ENCODE measurements at regions not wholly inside any gene's neighbourhood (a gene's known extent, or its start where the extent isn't known, plus 50 kb on each side); places are given as distances from the start of the nearest gene placed in this dataset.
"Not testable (repeated sequence)": the region's sequence is repeated elsewhere in the genome, so short reads cannot be mapped to it uniquely, and the experiment has no call there.

DNA sequence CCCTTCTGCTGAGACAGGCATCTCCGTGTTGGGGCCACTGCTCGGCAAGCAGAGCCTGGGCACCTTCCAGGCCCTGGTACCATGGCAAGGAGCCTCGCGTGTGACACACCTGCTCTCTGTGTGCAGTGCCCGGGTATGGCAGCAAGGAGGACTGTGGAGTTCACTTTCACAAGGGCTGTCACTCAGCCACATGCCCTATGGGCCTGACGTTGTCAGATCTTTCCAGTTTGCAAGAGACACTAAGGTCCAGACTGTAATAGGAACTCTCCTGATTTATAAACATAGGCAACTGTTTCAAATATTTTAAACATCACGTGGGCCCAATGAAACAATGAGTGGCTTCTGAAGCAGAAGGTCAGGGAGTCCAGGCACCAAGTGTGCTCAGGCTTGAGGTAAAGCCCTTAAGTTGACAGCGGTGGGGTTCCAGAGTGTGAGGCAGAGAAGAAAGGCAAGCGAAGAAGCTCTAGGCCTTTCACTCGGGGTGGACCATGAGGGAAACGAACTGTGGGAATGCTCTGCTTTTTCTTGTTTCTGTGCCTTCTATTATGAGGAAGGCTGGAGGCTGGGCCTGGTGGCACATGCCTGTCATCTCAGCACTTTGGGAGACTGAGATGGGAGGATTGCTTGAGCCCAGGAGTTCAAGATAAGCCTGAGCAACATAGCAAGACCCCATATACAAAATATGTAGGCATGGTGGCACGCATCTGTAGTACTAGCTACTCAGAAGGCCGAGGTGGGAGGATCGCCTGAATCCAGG is 108.6 kb upstream of the TRIM2 start:
- TF ChIP-seq, protein P1, sequence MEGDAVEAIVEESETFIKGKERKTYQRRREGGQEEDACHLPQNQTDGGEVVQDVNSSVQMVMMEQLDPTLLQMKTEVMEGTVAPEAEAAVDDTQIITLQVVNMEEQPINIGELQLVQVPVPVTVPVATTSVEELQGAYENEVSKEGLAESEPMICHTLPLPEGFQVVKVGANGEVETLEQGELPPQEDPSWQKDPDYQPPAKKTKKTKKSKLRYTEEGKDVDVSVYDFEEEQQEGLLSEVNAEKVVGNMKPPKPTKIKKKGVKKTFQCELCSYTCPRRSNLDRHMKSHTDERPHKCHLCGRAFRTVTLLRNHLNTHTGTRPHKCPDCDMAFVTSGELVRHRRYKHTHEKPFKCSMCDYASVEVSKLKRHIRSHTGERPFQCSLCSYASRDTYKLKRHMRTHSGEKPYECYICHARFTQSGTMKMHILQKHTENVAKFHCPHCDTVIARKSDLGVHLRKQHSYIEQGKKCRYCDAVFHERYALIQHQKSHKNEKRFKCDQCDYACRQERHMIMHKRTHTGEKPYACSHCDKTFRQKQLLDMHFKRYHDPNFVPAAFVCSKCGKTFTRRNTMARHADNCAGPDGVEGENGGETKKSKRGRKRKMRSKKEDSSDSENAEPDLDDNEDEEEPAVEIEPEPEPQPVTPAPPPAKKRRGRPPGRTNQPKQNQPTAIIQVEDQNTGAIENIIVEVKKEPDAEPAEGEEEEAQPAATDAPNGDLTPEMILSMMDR (IDR thresholded peaks at IDR 0.05), result no peak
- H3K4me1 ChIP-seq (ENCODE audit: control insufficient read depth in 1 of 2, insufficient read depth in 1 of 2, low read depth in 1 of 2, low read length in 1 of 2), result no peaks in the 10 kb centered on the region
- no peak overlapping the region for H3K4me3 ChIP-seq (ENCODE audit: low read depth in 1 of 2, low read length in 1 of 2)

DNA sequence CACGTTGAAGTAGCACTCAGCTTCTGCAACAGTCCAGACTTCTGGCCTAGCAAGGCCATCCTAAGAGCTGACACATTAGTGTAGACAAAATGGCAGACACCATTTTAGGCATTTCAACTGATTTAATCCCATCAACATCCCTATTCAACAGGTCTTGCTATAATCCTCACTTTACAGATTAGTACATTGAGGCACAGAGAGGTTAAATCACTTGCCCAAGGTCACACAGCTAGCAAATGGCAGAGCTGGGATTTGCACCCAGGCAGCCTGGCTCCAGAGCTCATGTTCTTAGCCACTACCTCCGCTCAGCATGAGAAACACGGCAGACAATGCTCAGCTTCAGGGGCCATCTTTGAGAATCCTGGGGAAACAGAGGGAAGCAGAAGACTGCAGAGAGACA is 107.9 kb upstream of the TRIM2 start:
- Histone ChIP-seq H3K36me3 (no peaks in the 10 kb centered on the region), H3K27ac (no peak overlapping the region), H3K27me3 (no peaks in the 10 kb centered on the region), H3K9me3 (no peaks in the 10 kb centered on the region), H3K4me3 (ENCODE audit: low read depth in 1 of 2, low read length in 1 of 2) (no peak overlapping the region), H3K4me1 (ENCODE audit: control insufficient read depth in 1 of 2, insufficient read depth in 1 of 2, low read depth in 1 of 2, low read length in 1 of 2) (no peaks in the 10 kb centered on the region)
- TF ChIP-seq, protein P1 (IDR thresholded peaks at IDR 0.05), result no peak

More for the DNA sequence above, 108.6 kb upstream of the TRIM2 start:
- Histone ChIP-seq H3K27me3 (no peaks in the 10 kb centered on the region), H3K27ac (no peak overlapping the region), H3K9me3 (no peaks in the 10 kb centered on the region), H3K36me3 (no peaks in the 10 kb centered on the region)

DNA sequence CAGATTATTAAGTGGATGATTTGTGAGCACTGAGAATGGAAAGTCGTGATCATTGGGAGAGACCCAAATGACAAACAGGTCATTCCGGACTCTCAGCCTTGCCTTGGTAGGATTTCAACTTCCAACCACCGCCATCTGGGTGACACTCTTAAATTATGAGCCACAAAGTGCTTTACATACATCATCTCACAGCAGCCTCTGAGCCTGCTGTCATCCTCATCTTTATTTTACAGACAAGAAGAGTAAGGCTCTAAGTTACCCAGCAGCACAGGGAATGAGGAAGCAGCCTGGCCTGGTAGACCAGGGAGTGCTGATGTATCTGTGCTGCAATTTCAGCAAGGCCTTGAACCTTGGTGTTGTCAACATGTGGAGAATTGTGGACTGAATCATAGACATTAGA is 105.8 kb upstream of the TRIM2 start:
- no peak overlapping the region for H3K27ac ChIP-seq
- TF ChIP-seq, protein P1 (IDR thresholded peaks at IDR 0.05), result no peak
- no peaks in the 10 kb centered on the region for H3K4me1 ChIP-seq (ENCODE audit: control insufficient read depth in 1 of 2, insufficient read depth in 1 of 2, low read depth in 1 of 2, low read length in 1 of 2)
- no peaks in the 10 kb centered on the region for H3K9me3 ChIP-seq
- no peaks in the 10 kb centered on the region for H3K36me3 ChIP-seq
- peaks cover 8% of the 10 kb centered on the region for H3K27me3 ChIP-seq
- H3K4me3 ChIP-seq (ENCODE audit: low read depth in 1 of 2, low read length in 1 of 2), result no peak overlapping the region

DNA sequence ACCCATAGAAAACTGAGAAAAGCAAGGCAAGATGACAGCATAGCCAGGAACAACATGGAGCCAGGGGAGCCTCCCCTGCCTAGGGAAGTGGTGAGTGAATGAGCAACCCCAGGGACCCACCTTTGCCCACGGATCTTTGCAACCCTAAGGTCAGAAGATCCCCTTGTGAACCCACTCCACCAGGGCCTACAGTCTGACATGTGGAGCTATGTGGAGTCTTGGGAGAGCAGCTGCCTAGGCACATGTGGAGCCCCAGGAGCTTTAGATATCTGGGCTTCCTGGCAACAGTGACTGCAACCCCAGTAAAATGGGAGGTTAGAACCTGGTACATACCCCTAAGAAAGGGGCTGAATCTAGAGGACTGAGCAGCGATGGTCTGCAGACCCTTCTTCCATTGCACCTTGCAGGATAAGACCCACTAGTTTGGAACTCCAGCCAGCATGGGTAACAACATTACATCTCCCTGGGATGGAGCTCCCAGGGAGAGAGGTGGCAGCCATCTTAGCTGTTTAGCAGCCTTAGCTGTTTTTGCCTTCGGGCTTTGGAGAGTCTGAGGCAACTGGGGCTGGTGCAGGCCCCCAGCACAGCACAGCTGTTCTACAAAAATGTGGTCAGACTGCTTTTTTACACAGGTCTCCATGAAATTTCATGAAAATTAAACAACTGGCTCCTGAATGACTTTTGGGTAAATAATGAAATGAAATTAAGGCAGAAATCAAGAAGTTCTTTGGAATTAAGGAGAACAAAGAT is 104.7 kb upstream of the TRIM2 start:
- H3K27me3 ChIP-seq, result peaks cover 13% of the 10 kb centered on the region
- TF ChIP-seq, protein P1 (IDR thresholded peaks at IDR 0.05), result no peak
- H3K36me3 ChIP-seq, result no peaks in the 10 kb centered on the region
- H3K4me3 ChIP-seq (ENCODE audit: low read depth in 1 of 2, low read length in 1 of 2), result no peak overlapping the region
- H3K27ac ChIP-seq, result no peak overlapping the region
- no peaks in the 10 kb centered on the region for H3K4me1 ChIP-seq (ENCODE audit: control insufficient read depth in 1 of 2, insufficient read depth in 1 of 2, low read depth in 1 of 2, low read length in 1 of 2)
- H3K9me3 ChIP-seq, result no peaks in the 10 kb centered on the region

DNA sequence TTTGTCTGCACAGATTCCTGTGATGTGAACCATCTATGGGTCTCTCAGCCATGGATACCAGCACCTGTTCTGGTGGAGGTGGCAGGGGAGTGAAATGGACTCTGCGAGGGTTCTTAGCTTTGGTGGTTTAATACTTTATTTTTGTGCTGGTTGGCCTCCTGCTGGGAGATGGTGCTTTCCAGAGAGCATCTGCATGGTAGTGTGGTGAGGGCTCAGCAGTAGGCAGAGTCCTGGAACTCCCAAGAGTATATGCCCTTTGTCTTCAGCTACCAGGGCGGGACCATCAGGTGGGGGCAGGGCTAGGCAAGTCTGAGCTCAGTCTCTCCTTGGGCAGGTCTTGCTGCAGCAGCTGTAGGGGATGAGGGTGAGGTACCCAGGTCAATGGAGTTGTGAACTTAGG is 97.5 kb upstream of the TRIM2 start:
- H3K27me3 ChIP-seq, result peaks cover 13% of the 10 kb centered on the region
- not testable (repeated sequence) for H3K4me3 ChIP-seq (ENCODE audit: low read depth in 1 of 2, low read length in 1 of 2); H3K36me3 ChIP-seq; H3K27ac ChIP-seq; H3K9me3 ChIP-seq; H3K4me1 ChIP-seq (ENCODE audit: control insufficient read depth in 1 of 2, insufficient read depth in 1 of 2, low read depth in 1 of 2, low read length in 1 of 2)

DNA sequence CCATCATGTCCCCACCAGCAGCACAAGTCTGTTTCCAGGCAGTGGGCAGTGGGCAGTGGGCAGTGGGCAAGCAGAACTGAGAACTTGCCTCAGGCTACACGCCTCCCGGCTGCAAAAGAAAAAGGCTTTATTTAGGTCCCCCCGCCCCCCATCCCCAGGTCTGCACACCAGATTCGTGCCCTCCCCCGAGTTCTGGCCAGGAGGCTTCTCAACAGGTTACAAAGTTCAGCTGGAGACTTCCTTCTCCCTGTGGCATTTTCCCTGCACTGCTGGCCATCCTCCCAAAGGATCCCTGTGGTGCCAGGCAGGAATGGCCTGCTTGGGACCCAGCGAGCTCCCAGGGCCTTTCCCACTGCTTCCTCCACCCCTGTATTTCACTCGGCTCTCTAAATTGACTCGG is 97.0 kb upstream of the TRIM2 start:
- Histone ChIP-seq H3K27me3 (peaks cover 13% of the 10 kb centered on the region), H3K27ac (no peak overlapping the region), H3K36me3 (no peaks in the 10 kb centered on the region), H3K9me3 (no peaks in the 10 kb centered on the region), H3K4me1 (ENCODE audit: control insufficient read depth in 1 of 2, insufficient read depth in 1 of 2, low read depth in 1 of 2, low read length in 1 of 2) (no peaks in the 10 kb centered on the region), H3K4me3 (ENCODE audit: low read depth in 1 of 2, low read length in 1 of 2) (no peak overlapping the region)
- TF ChIP-seq, protein P1 (IDR thresholded peaks at IDR 0.05), result no peak

Data from neutrophil (primary cell).